ENCODE measurements at regions not wholly inside any gene's neighbourhood (a gene's known extent, or its start where the extent isn't known, plus 50 kb on each side); places are given as distances from the start of the nearest gene placed in this dataset.

GRCh38 chr5:82384034-82384750, 106.0 kb upstream of the RPS23 start:
- DNase-seq (ENCODE audit: insufficient read length, low spot score, missing footprints), result no peak
- H3K4me2 ChIP-seq (ENCODE audit: insufficient read depth, low read length), result no peak overlapping the region
- H3K36me3 ChIP-seq (ENCODE audit: insufficient read depth, low read length), result no peaks in the 10 kb centered on the region
- no peaks in the 10 kb centered on the region for H3K27me3 ChIP-seq (ENCODE audit: insufficient read depth, low read length)
- peaks cover 39% of the 10 kb centered on the region for H3K4me1 ChIP-seq (ENCODE audit: insufficient read depth, low read length)
- TF ChIP-seq CTCF (IDR thresholded peaks at IDR 0.05; ENCODE audit: extremely low read depth, low read depth, low read length), result no peak
- no peaks in the 10 kb centered on the region for H3K79me2 ChIP-seq (ENCODE audit: insufficient read depth, low read length)
- H3K4me3 ChIP-seq (ENCODE audit: insufficient read depth, low read length), result no peak overlapping the region
- H3K9me3 ChIP-seq (ENCODE audit: low read depth, low read length), result no peaks in the 10 kb centered on the region
- H4K20me1 ChIP-seq (ENCODE audit: insufficient read depth, low read length), result no peaks in the 10 kb centered on the region
- no peak overlapping the region for H2AFZ ChIP-seq (ENCODE audit: low read length)
- H3K27ac ChIP-seq (ENCODE audit: low read depth, low read length), result no peak overlapping the region

- peaks cover 14% of the 10 kb centered on the region for H3K4me1 ChIP-seq (ENCODE audit: insufficient read depth, low read length)
- H3K36me3 ChIP-seq (ENCODE audit: insufficient read depth, low read length), result no peaks in the 10 kb centered on the region
- H3K27ac ChIP-seq (ENCODE audit: low read depth, low read length), result no peak overlapping the region
- DNase-seq (ENCODE audit: insufficient read length, low spot score, missing footprints), result no peak
- no peak overlapping the region for H3K4me3 ChIP-seq (ENCODE audit: insufficient read depth, low read length)
- no peaks in the 10 kb centered on the region for H3K27me3 ChIP-seq (ENCODE audit: insufficient read depth, low read length)
- TF ChIP-seq CTCF (IDR thresholded peaks at IDR 0.05; ENCODE audit: extremely low read depth, low read depth, low read length), result no peak
- no peaks in the 10 kb centered on the region for H4K20me1 ChIP-seq (ENCODE audit: insufficient read depth, low read length)
- no peaks in the 10 kb centered on the region for H3K79me2 ChIP-seq (ENCODE audit: insufficient read depth, low read length)
- H3K4me2 ChIP-seq (ENCODE audit: insufficient read depth, low read length), result no peak overlapping the region
- H2AFZ ChIP-seq (ENCODE audit: low read length), result no peak overlapping the region
- no peaks in the 10 kb centered on the region for H3K9me3 ChIP-seq (ENCODE audit: low read depth, low read length)
Measured at GRCh38 chr5:82381591-82381990, 103.4 kb upstream of the RPS23 start.

GRCh38 chr5:82376307-82376706, 98.2 kb upstream of the RPS23 start:
- H3K27me3 ChIP-seq (ENCODE audit: insufficient read depth, low read length), result no peaks in the 10 kb centered on the region
- DNase-seq (ENCODE audit: insufficient read length, low spot score, missing footprints), result no peak
- no peak overlapping the region for H3K4me3 ChIP-seq (ENCODE audit: insufficient read depth, low read length)
- no peak overlapping the region for H3K27ac ChIP-seq (ENCODE audit: low read depth, low read length)
- no peaks in the 10 kb centered on the region for H4K20me1 ChIP-seq (ENCODE audit: insufficient read depth, low read length)
- H3K9me3 ChIP-seq (ENCODE audit: low read depth, low read length), result no peaks in the 10 kb centered on the region
- no peak for TF ChIP-seq CTCF (IDR thresholded peaks at IDR 0.05; ENCODE audit: extremely low read depth, low read depth, low read length)
- no peaks in the 10 kb centered on the region for H3K4me1 ChIP-seq (ENCODE audit: insufficient read depth, low read length)
- no peak overlapping the region for H3K4me2 ChIP-seq (ENCODE audit: insufficient read depth, low read length)
- no peak overlapping the region for H2AFZ ChIP-seq (ENCODE audit: low read length)
- H3K79me2 ChIP-seq (ENCODE audit: insufficient read depth, low read length), result no peaks in the 10 kb centered on the region
- H3K36me3 ChIP-seq (ENCODE audit: insufficient read depth, low read length), result no peaks in the 10 kb centered on the region

- H3K9me3 ChIP-seq (ENCODE audit: low read depth, low read length), result no peaks in the 10 kb centered on the region
- H4K20me1 ChIP-seq (ENCODE audit: insufficient read depth, low read length), result no peaks in the 10 kb centered on the region
- no peaks in the 10 kb centered on the region for H3K4me1 ChIP-seq (ENCODE audit: insufficient read depth, low read length)
- TF ChIP-seq CTCF (IDR thresholded peaks at IDR 0.05; ENCODE audit: extremely low read depth, low read depth, low read length), result no peak
- no peaks in the 10 kb centered on the region for H3K36me3 ChIP-seq (ENCODE audit: insufficient read depth, low read length)
- peak; percentile 30 for DNase-seq (ENCODE audit: insufficient read length, low spot score, missing footprints)
- H3K4me3 ChIP-seq (ENCODE audit: insufficient read depth, low read length), result no peak overlapping the region
- H3K27me3 ChIP-seq (ENCODE audit: insufficient read depth, low read length), result no peaks in the 10 kb centered on the region
- H3K27ac ChIP-seq (ENCODE audit: low read depth, low read length), result no peak overlapping the region
- no peak overlapping the region for H3K4me2 ChIP-seq (ENCODE audit: insufficient read depth, low read length)
- peak overlapping the region; percentile 31 for H2AFZ ChIP-seq (ENCODE audit: low read length)
- no peaks in the 10 kb centered on the region for H3K79me2 ChIP-seq (ENCODE audit: insufficient read depth, low read length)
Measured at GRCh38 chr5:82375488-82376244, 97.5 kb upstream of the RPS23 start.
